Frontal cortex (tissue), 3 donors: ENCODE measurements at regions not wholly inside any gene's neighbourhood (a gene's known extent, or its start where the extent isn't known, plus 50 kb on each side); places are given as distances from the start of the nearest gene placed in this dataset.
"Not testable (repeated sequence)": the region's sequence is repeated elsewhere in the genome, so short reads cannot be mapped to it uniquely, and the experiment has no call there.

Experiments
- DNase-seq, 2 donors: peaks; one replicate each; pipeline ENCODE4 v3.0.0; 2012; ENCODE audit warnings: low spot score in 2 of 2
- FAIRE-seq: peaks from 2 replicates; lab custom pipeline; 2012; peaks lifted over from hg19 to GRCh38; lab: Jason Lieb, UNC
- donor health status: control.
- donor health status: control.
- donor health status: control.

DNA sequence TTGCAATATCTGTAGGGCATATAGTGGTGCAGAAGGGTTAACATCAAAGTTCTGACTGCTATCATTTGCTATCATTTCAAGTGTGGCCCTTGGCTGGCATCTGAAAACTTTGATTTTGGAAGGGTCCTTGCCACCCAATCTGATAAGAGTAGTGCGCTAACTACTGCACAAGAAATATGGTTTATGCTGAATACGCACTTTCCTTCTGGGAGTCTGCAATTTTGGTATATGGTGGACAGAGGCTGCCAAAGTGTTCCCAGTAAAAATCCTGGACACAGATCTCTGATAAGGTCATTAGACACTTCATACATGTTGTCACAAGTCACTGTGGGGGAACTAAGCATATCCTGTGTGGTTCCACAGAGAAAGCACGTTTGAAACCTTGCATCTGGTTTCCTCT, 461.6 kb upstream of the CDH11 start:
- DNase-seq (no peak), FAIRE-seq (no peak)

DNA sequence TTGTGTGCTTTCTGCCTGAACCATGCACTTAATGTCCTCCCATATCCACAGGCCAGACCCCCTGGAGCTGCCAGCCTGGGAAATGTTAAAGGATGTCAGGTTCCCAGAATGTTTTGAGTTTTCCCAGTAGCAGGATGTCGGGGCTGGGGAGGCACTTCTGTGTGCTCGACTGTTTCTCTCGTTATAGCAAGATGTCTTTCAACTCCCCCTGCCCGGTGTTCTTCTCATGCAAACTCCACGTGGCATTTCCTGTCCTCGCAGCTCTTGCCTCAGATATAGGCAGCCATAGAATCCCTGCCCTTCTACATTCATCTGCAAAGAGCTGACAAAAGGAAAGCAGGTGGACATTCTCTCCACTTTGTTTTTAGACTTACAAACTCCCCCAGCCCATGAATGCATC, 457.2 kb upstream of the CDH11 start:
- FAIRE-seq (no peak), DNase-seq (no peak)

DNA sequence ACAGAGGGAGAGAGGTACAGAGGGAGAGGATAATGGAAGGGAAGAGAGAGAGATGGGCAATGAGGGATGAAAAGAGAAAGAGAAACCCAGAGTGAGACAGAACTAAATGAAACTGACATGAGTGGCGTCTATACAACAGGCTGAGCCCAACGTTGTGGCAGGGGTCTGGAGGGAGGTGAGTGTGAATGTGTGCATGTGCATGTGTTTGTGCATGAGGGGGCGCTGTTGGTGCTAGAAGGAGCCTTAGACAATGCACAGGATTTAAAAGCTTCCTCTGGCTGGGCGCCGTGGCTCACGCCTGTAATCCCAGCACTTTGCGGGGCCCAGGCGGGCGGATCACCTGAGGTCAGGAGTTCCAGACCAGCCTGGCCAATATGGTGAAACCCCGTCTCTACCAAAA, 454.8 kb upstream of the CDH11 start:
- FAIRE-seq (no peak), DNase-seq (no peak)

DNA sequence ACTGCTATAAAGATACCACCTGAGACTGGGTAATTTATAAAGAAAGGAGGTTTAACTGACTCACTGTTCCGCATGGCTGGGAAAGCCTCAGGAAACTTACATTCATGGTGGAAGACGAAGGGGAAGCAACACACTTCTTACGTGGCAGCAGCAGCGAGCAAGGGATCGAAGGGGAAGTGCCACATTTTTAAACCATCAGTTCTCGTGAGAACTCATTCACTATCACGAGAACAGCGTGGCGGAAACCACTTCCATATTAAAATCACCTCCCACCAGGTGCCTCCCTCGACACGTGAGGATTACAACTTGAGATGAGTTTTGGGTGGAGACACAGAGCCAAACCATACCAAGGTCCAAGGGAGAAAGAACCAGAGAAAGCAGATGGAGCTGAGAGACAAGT, 454.3 kb upstream of the CDH11 start:
- DNase-seq, result no peak
- no peak for FAIRE-seq

DNA sequence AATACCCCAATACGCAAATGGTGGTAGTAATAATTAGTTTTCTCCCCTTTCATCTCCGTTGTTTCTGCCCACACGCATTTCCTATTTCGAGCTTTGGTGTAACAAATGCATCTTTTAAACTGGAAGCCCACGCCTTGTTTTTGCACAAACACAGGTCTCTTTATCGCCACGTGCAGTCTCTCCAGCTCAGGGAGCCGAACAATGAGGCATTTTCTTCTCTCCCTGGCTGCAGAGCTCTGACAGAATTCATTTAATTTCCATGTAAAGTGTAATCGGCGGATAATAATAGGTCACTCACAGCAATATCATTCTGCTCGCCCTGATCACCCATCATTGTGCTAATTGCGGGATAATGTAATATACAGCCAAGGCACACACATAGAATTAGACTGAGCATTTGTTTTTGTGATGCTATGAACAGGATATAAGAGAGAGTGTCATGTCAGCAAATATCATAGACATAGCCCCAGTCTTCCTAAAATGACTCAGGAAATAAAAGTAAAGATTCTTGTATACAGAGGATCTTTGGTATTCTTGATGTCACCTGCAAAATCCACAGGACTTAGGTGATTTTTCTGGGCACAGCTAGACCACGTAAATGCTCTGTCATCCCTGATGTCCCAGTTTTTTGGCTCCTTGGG, 452.6 kb upstream of the CDH11 start:
- FAIRE-seq (no peak), DNase-seq (peak; percentile 4 to 25)

DNA sequence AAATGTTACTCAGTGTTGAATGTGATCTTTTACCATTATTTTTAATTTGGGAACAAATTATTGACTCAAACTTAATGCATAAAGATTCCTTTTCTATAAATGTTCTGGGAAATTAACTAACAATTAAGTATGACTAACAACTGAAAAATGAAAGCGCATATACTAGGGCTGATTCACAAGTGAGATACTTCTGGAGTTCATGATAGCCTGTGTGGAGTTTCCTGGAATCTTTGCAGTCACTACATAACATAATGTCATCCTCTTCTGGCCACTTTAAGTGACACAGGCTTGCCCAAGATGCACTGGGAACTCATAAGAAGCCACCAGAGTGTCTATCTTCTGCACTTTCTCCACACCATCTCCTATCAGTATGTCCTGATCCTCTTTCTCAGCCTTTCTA, 450.3 kb upstream of the CDH11 start:
- DNase-seq (no peak), FAIRE-seq (no peak)

DNA sequence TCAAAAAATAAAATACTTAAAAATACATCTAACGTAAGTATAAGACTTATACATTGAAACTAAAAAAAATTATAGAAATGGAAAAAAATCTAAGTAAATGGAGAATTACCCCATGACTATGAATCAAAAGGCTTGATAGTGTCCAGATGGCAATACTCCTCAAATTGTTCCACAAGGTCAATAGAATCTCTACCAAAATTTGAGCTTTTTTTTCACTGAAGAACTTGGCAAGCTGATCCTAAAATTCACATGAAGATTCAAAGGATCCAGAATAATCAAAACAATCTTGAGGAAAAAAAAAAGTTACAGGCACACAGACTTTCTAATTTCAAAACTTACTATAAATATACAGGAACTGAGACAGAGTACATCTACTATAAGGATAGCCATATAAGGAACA, 448.4 kb upstream of the CDH11 start:
- peak; percentile 58 for FAIRE-seq
- no peak for DNase-seq

DNA sequence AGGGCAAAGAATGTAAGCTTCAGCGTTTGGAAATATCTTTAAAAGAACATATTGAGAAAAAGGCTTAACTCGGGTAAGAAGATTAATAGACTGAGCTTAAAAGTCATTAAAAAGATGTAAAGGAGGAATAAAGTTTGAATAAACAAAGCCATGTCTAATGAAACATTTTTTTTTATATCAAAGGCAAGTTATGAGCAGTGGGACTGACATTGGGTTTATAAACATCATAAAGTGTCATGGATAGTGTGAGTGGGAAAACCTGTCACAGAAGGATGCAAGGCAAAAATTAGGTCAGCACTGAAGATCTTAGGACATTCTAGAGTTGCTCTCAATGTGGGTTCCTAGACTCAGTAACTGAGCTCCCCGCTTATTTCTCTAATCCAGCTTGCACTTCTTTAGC, 438.0 kb upstream of the CDH11 start:
- FAIRE-seq, result no peak
- DNase-seq, result no peak

DNA sequence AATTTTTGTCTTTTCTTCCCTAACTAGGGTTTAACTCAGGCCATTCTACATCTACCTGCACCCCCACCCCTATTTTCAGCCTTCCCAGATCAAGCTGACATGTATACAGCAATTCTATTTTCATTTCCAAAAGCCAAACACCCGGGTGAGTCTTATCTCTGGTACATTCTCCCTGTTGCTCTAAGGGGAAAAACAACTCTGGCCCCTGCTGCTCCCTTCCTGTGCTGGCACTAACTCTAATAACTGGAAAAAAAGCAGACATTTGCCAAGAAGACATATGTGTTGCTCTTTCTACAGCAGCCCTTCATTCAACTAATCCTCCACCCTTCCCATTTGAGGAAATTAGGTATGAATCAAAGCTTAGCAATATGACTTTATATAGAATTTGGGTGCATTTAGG, 427.8 kb upstream of the CDH11 start:
- FAIRE-seq, DNase-seq: not testable (repeated sequence)

DNA sequence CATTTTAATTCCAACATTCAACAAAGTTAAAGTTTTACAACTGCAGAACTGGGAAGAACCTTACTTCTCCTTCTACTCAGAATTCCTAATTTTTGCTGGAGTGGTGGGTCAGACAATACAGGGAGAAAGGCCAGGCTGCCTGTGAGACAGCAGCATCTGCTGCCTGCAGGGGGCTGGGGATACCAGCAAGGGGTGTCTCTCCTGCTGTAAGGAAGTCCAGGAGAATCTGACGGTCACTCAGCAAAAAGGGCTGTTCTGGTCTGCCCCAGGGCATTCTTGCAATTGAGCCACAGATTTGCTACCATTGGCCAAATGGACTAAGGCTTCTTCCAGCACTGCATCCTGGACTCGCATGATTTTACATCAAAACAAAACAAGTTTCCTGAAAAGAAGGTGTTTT, 426.6 kb upstream of the CDH11 start:
- FAIRE-seq (no peak), DNase-seq (no peak)

DNA sequence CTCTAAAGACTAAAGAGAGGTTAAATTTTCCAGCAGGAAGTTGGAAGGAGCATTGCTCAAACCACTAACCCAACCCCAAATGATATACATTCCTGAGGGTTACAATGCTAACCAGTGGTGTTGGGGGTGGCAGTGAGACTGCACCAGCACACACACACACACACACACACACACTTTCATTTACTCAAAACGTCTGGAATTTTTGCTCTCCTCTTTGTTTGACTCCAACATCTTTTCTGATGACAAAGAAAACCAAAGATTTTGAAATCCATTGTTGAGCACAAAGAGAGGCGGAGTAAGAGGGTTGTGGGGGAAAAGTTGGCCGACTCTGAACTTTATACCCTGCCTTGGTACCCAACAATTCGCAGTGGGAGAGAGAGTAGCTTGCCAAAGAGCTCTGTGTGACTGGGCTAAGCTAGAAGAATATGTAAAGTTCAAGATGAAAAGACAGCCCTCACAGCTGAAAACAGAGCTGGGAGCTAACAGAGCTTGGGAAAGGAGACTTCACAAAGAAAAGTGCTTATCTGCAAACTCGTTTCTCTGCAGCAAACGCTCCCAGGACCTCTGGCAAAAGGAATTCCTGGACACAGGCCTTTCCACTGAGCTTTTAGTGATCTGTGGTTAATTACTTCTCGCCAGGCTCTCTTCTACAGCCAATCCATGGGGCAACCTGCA, 426.0 kb upstream of the CDH11 start:
- DNase-seq (no peak), FAIRE-seq (no peak)

DNA sequence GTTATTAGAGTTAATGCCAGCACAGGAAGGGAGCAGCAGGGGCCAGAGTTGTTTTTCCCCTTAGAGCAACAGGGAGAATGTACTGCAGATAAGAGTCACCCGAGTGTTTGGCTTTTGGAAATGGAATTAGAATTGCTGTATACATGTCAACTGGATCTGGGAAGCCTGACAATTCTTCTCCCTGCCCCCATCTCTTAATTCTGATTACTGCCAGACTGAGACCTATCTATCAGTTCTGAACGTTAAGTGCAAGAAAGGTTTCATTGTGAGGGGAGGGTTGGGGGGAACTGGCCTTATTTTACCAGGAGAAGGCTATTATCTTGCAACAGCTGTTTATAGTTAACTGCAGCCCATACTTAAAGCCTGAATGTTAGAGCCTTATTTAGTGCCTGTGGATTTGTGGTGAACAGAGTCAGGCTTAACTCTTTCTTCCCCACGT, 424.5 kb upstream of the CDH11 start:
- DNase-seq (no peak), FAIRE-seq (no peak)

DNA sequence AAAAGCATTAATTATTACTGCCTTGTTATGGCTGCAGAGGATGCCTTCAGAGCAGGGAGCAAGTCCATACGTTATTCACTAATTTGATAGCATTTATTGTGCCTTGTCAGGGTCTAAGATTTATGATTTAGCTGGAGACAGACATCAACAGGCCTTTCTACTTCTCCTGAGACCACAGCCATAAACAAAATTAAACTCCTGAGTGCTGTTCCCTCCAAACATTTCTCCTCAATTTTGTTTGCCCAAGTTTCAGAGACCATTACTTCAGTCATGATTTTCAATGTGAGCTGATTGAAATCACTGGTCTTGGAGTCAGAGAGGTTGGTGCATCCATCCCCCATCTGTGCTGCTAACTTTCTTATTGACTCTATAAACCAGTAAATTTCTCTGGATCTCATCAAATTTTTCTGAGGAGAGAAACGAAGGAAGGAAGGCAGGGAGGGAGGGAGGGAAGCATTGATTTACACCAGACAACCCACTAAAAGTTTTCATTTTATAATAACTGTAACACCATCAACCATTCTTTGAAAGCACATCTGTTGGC, 423.6 kb upstream of the CDH11 start:
- DNase-seq (no peak), FAIRE-seq (no peak)

DNA sequence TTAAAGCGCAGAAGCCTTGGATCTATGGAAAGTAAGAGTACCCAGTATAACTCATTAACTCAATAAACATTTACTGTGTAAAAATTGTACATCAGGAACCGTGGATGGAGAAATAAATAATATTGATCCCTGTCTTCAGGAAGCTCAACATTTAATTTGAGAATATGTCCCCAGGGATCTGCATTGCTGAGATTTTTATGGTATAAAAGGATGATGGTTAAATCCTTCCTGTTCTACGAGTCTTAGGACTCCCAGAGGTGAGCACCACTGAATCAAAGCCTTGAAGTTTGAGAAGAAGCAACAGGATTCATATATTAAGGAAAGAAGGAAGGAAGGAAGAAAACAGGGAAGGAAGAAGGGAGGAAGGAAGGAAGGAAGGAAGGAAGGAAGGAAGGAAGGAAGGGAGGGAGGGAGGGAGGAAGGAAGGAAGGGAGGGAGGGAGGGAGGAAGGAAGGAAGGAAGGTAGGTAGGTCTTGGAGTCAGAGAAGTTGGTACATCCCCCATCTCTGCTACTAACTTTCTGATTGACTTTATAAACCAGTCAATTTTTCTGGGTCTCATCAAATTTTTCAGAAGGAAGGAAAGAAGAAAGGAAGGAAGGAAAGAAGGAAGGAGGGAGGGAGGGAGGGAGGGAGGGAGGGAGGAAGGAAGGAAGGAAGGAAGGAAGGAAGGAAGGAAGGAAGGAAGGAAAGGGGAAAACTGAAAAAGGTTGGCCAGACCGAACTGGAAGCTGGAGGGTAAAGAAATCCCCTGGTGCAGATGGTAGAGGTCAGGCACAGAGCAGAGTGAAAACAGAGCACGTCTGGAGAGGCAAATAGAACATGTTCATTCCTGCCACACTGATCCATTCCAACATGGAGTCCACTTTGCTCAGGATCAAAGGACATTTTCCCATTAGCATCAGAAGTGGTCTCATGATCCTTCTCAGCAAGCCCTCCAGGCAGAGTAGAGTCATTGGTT, 422.2 kb upstream of the CDH11 start:
- no peak for DNase-seq
- no peak for FAIRE-seq

DNA sequence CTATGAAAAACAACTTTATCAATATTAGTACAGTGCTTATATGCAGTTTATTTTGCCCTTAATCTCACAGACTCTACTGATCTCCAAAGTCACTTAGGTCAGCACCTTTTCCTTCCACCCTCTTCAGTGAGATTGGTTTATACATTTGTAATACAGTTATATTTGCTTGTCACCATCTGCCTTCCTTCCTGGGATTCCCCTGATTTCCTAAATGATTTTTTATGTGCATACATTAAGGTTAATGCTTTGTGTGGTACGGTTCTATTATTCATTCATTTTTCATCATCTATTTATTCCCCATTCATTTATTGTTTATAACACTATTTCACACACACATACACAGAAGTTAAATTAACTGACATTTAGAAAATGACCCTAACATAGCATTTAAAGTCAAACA, 419.8 kb upstream of the CDH11 start:
- no peak for DNase-seq
- FAIRE-seq, result no peak

DNA sequence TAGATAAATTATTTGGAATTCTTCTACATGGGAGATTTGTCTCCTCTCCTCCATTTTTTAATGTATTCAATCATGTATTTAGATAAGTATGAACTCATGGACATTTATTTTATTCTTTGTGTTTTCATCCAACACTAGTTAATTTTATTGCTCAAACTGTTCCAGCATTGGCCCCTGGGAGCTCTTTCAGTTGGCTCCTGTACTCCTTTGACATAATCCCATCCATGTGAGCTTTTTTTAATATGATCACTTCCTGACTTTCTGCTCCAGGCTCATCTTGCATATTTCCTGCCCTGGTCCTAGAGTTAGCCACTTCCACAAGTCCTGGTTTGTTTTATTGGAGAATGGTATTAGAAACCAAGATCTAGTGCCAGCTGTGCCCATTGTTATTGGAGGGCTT, 419.0 kb upstream of the CDH11 start:
- FAIRE-seq, result no peak

DNA sequence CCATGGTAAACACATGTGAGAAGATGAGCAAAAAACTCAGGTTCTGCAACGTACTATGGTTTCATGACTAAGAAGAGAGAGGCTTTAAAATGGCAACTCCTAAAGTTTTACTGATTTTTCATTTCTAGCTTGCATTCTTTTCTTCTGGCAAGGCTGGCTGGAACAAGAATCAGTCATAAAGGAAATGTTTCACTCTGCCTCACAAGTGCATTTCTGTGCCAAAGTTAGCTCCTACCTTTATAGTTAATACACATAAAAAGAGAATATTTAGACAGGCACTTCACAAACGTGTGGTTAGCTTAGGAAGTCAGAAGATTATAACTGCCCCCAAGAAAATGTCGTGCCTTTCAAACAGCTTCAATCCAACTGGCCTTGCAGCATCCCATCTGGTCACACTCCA, 417.1 kb upstream of the CDH11 start:
- DNase-seq (no peak), FAIRE-seq (no peak)

More for the DNA sequence above, 419.0 kb upstream of the CDH11 start:
- DNase-seq, result no peak

DNA sequence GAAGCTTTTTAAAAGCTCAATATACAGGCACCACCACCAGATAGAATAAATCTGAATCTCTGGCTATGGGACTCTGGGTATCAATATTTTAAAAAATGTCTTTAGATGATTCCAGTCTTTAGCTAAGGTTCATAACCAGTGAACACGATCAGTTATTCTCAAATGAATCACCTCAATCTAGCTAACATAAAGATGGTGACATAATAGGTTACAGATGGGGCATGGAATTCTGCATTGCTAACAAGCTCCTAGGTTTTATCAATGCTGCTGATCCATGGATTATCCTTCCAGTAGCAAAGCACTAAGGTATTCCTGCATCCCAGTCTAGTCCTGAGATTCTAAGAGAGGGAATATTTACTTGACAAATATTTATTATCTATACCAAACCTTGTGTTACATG, 415.5 kb upstream of the CDH11 start:
- no peak for FAIRE-seq

DNA sequence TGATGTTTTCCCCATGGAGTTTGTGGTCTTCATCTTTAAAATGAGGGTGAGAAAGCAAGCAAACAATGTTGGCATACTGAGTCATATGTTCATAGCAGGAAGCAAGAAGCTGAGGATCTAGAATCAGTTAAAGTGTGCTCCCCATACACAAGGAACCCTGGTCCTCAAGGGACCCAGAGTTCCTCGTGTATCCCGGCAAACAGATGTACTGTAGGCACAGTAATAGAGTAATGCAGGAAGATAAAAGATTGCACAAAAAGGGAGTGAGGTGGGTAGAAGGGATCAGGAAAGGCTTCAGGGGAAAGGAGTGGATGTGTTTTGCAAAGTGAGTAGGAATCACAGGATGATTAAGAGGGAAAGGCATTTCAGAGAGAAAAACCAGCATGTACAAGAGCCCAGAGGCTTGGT, 412.3 kb upstream of the CDH11 start:
- no peak for DNase-seq
- FAIRE-seq, result no peak

More for the DNA sequence above, 415.5 kb upstream of the CDH11 start:
- DNase-seq, result no peak

DNA sequence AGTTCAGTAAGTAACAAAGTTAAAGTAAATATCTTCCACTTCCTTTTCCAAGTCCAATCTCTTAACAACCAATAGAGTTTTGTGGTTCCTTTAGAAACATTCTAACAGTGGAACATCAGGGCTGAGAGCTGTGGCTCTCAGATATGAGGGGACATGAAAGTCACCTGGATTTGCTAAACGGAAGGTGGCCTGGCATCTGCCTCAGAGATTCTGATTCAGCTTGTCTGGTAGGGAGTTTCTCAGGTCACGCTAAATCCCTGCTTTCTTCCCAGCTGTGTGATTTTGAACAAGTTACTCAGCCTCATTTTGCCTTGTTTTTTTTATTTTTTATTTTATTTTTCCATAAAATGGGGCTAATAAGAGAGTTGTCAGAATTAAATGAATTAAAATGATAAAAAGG, 411.0 kb upstream of the CDH11 start:
- no peak for DNase-seq
- no peak for FAIRE-seq

DNA sequence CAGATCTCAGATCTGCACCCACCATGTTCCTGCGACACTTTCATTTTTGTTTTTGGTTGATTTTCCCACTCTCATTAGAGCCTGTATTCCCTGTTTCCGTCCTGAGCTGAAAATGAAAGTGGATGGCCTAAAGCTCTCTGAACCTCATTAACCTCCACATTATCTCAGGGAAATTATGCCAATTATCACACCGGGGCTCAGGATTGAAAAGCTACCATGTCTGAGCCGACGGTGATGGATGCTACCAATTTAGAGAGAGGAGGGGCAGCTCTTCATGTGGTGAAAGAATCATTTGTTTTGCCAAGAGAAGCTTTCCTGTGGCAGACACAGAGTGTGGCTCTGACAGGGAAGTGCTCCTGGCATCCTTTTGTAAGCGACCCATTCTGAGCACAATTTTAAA, 410.4 kb upstream of the CDH11 start:
- DNase-seq, result no peak
- no peak for FAIRE-seq
